Lung (tissue), 11 donors: ENCODE measurements at regions not wholly inside any gene's neighbourhood (a gene's known extent, or its start where the extent isn't known, plus 50 kb on each side); places are given as distances from the start of the nearest gene placed in this dataset.

ENCODE experiments used
- ATAC-seq: fragments of 200-7000 bp; cut with Tn5 transposase; one replicate; pipeline ENCODE4 v1.9.1; 2020; ENCODE audit warnings: moderate number of reproducible peaks; ENCODE audit not compliant: insufficient read depth, low FRiP score
- DNase-seq, 3 donors: peaks; one replicate each; pipeline ENCODE4 v3.0.0-alpha.2; 2013 to 2017
- H3K27ac ChIP-seq, 2 donors: one replicate each; pipeline ENCODE4 v1.5.1; 2013; ENCODE audit warnings: mild to moderate bottlenecking in 2 of 2, moderate library complexity in 2 of 2, control low read depth in 1 of 2, inconsistent platforms in 1 of 2, low read depth in 1 of 2, low read length in 1 of 2
- H3K27me3 ChIP-seq, 3 donors: one replicate each; pipeline ENCODE4 v1.5.1; 2013; ENCODE audit warnings: low read length in 2 of 3; ENCODE audit not compliant: control insufficient read depth in 3 of 3, insufficient read depth in 3 of 3
- H3K36me3 ChIP-seq, 4 donors: one replicate each; pipeline ENCODE4 v1.5.1; 2013; ENCODE audit warnings: low read length in 4 of 4, mild to moderate bottlenecking in 1 of 4, moderate library complexity in 1 of 4; ENCODE audit not compliant: control insufficient read depth in 4 of 4, insufficient read depth in 4 of 4
- H3K4me1 ChIP-seq, 5 donors: one replicate each; pipeline ENCODE4 v1.5.1; 2013; ENCODE audit warnings: low read length in 5 of 5, mild to moderate bottlenecking in 2 of 5, moderate library complexity in 1 of 5; ENCODE audit not compliant: control insufficient read depth in 5 of 5, insufficient read depth in 5 of 5
- H3K4me3 ChIP-seq: one replicate; pipeline ENCODE4 v1.5.1; 2013; ENCODE audit warnings: mild to moderate bottlenecking, control low read depth, moderate library complexity
- H3K9ac ChIP-seq, 2 donors: one replicate each; pipeline ENCODE4 v1.5.1; 2013; ENCODE audit warnings: low read length in 2 of 2, control low read depth in 1 of 2; ENCODE audit not compliant: insufficient read depth in 1 of 2
- H3K9me3 ChIP-seq, 4 donors: one replicate each; pipeline ENCODE4 v1.5.1; 2013; ENCODE audit warnings: low read length in 3 of 4, mild to moderate bottlenecking in 1 of 4, moderate library complexity in 1 of 4; ENCODE audit not compliant: control insufficient read depth in 4 of 4, insufficient read depth in 3 of 4
- CTCF ChIP-seq: IDR thresholded peaks from 2 replicates; pipeline ENCODE4 v1.5.1; 2012; ENCODE audit warnings: mild to moderate bottlenecking; ENCODE audit errors: control extremely low read depth, extremely low read depth
- whole genome bisulfite sequencing, 2 donors: extraction: QIAGEN DNeasy Blood & Tissue Kit; methylation state at CpG; one replicate each; pipeline ENCODE4 v1.1.7; 2013; 5-methylcytosine and 5-hydroxymethylcytosine counted together
- donor health status: control.
- donor health status: control.
- donor health status: Bipolar disorder and iron deficiency.
- donor health status: healthy.
- donor health status: DM: yes; HTN: yes; CAD: no.

GRCh38 chr5:110169461-110169860, 479.7 kb downstream of the MAN2A1 start:
- no peaks in the 10 kb centered on the region for H3K27me3 ChIP-seq
- H3K27ac ChIP-seq = no peak overlapping the region
- no peaks in the 10 kb centered on the region for H3K36me3 ChIP-seq
- H3K4me1 ChIP-seq = no peaks in the 10 kb centered on the region
- TF ChIP-seq CTCF = no peak
- no peak for ATAC-seq
- WGBS, 2 donors = 90 to 97% methylated on average over 2 of the region's 2 CpGs
- peaks cover 0 to 9% (median under 1%) of the 10 kb centered on the region in 4 donors for H3K9me3 ChIP-seq
- H3K4me3 ChIP-seq = no peak overlapping the region
- no peak overlapping the region for H3K9ac ChIP-seq
- DNase-seq = no peak

- DNase-seq (no peak), ATAC-seq (no peak)
- 88 to 89% methylated on average over 2 of the region's 2 CpGs for WGBS, 2 donors
- Histone ChIP-seq H3K36me3 (no peaks in the 10 kb centered on the region), H3K27ac (no peak overlapping the region), H3K27me3 (no peaks in the 10 kb centered on the region), H3K4me3 (no peak overlapping the region), H3K9ac (no peak overlapping the region), H3K4me1 (no peaks in the 10 kb centered on the region), H3K9me3 (no peaks in the 10 kb centered on the region)
- no peak for TF ChIP-seq CTCF
These were observed 488.0 kb downstream of the MAN2A1 start for GRCh38 chr5:110177729-110178128.

GRCh38 chr5:110179321-110179720, 489.6 kb downstream of the MAN2A1 start:
- no peak for TF ChIP-seq CTCF
- H3K4me3 ChIP-seq = no peak overlapping the region
- H3K9ac ChIP-seq = no peak overlapping the region
- peaks cover 0 to 4% (median 1%) of the 10 kb centered on the region in 4 donors for H3K9me3 ChIP-seq
- DNase-seq = no peak
- ATAC-seq = no peak
- H3K4me1 ChIP-seq = no peaks in the 10 kb centered on the region
- H3K36me3 ChIP-seq = no peaks in the 10 kb centered on the region
- WGBS, 2 donors = 71 to 76% methylated on average over 2 of the region's 2 CpGs
- H3K27ac ChIP-seq = no peak overlapping the region
- H3K27me3 ChIP-seq = no peaks in the 10 kb centered on the region

- Histone ChIP-seq H3K4me3 (no peak overlapping the region), H3K27me3 (no peaks in the 10 kb centered on the region), H3K4me1 (no peaks in the 10 kb centered on the region), H3K9me3 (peaks cover 0 to 2% (median under 1%) of the 10 kb centered on the region in 4 donors), H3K9ac (no peak overlapping the region), H3K36me3 (no peaks in the 10 kb centered on the region), H3K27ac (no peak overlapping the region)
- DNase-seq (no peak), ATAC-seq (no peak)
- no peak for TF ChIP-seq CTCF
These were observed 504.5 kb downstream of the MAN2A1 start for GRCh38 chr5:110194191-110194590.
